ENCODE measurements at regions not wholly inside any gene's neighbourhood (a gene's known extent, or its start where the extent isn't known, plus 50 kb on each side); places are given as distances from the start of the nearest gene placed in this dataset.

DNA sequence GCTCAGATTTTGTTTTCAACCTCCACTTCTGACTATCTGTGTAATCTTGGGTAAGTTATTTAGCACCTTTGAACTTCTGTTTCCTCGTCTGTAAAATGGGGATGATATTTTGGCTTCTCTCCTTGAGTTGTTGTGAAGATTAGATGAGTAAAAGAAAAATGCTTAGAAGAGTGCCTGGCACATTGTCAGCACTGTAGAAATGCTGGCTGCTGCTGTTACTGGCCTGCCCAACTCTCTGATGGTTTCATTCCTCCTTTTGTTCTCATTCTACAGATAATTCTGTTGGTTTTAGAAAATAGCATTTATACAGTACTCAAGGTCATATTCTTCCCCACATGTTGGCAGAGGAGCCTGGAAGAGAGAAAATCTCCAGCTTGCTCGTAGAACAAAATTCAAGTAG lies 547.2 kb upstream of the JAG1 start:
- RAD21 ChIA-PET (ENCODE audit: low non-redundant PET in 1 of 2, low total read pairs in 2 of 2, uncharacterized antibody in 2 of 2, unreplicated experiment in 2 of 2) = no interaction called here
- no peaks in the 10 kb centered on the region for H3K4me1 ChIP-seq (ENCODE audit: control insufficient read depth in 1 of 2, insufficient read depth in 2 of 2, low read length in 2 of 2)
- no peak overlapping the region for H3K4me2 ChIP-seq (ENCODE audit: low read length)
- H3K36me3 ChIP-seq (ENCODE audit: control insufficient read depth in 1 of 2, insufficient read depth in 2 of 2, low read length in 2 of 2) = no peaks in the 10 kb centered on the region
- H3K27me3 ChIP-seq (ENCODE audit: insufficient read depth, low read length) = no peaks in the 10 kb centered on the region
- CTCF ChIA-PET = interaction anchor here (1.4 kb wide), 1 partner anchor 16 kb away, joined by 3 read pairs; no protein-coding TSS in a partner anchor
- no peaks in the 10 kb centered on the region for H3K79me2 ChIP-seq (ENCODE audit: insufficient read depth, low read length)
- no peak overlapping the region for H3K9ac ChIP-seq (ENCODE audit: low read length)
- no TSS peak for BruUV-seq (replicated peaks)
- TF ChIP-seq SP1 (IDR thresholded peaks at IDR 0.05; ENCODE audit: low read depth) (no peak), ZNF274 (IDR thresholded peaks at IDR 0.05; ENCODE audit: low read depth, low read length) (no peak), EZH2 (IDR thresholded peaks at IDR 0.05) (no peak)
- TF ChIP-seq, protein P1, sequence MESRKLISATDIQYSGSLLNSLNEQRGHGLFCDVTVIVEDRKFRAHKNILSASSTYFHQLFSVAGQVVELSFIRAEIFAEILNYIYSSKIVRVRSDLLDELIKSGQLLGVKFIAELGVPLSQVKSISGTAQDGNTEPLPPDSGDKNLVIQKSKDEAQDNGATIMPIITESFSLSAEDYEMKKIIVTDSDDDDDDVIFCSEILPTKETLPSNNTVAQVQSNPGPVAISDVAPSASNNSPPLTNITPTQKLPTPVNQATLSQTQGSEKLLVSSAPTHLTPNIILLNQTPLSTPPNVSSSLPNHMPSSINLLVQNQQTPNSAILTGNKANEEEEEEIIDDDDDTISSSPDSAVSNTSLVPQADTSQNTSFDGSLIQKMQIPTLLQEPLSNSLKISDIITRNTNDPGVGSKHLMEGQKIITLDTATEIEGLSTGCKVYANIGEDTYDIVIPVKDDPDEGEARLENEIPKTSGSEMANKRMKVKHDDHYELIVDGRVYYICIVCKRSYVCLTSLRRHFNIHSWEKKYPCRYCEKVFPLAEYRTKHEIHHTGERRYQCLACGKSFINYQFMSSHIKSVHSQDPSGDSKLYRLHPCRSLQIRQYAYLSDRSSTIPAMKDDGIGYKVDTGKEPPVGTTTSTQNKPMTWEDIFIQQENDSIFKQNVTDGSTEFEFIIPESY (IDR thresholded peaks at IDR 0.05; ENCODE audit: extremely low read depth, insufficient replicate concordance, low read length) = no peak
- TF ChIP-seq, protein P2, sequence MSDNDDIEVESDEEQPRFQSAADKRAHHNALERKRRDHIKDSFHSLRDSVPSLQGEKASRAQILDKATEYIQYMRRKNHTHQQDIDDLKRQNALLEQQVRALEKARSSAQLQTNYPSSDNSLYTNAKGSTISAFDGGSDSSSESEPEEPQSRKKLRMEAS (IDR thresholded peaks at IDR 0.05) = no peak
- H2AFZ ChIP-seq (ENCODE audit: low read depth, low read length, poor library complexity, severe bottlenecking) = no peak overlapping the region
- no peaks in the 10 kb centered on the region for H3K9me2 ChIP-seq (ENCODE audit: insufficient read depth)
- POLR2A ChIA-PET = no interaction called here
- no peaks in the 10 kb centered on the region for H3K9me3 ChIP-seq (ENCODE audit: control insufficient read depth in 1 of 2, insufficient read depth in 1 of 2, low read depth in 1 of 2, low read length in 2 of 2)
- no peaks in the 10 kb centered on the region for H4K20me1 ChIP-seq (ENCODE audit: insufficient read depth)
- intact Hi-C loops (cut with micrococcal nuclease) = no loop called here
- H3K27ac ChIP-seq (ENCODE audit: low read depth, low read length) = no peak overlapping the region
- no peak for DNase-seq (ENCODE audit: low read depth, low spot score)
- no peak overlapping the region for H3K4me3 ChIP-seq (replicated peaks in 1 of 2; ENCODE audit: low read depth in 1 of 2, low read length in 2 of 2)
- ATAC-seq = no peak

DNA sequence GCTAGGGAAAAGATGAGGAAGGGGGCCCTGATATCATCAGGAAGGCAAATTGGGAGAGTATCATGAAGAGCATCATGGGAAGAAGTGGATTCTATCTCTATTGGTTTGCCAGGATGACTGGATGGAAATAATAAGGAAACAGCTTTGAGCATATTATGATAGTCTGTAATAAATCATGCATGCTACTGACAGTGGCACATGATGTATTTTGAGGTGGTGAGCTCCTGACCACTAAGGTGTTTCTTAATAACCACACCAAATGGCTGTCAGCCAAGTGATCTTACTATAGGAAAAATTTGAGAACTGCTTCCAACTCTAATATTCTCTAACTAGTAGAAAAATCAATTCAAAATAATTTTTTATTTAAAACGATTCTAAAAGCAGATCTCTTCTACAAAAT lies 548.4 kb upstream of the JAG1 start:
- no peak for DNase-seq (ENCODE audit: low read depth, low spot score)
- CTCF ChIA-PET = interaction anchor here (1.8 kb wide), 1 partner anchor 15 kb away, joined by 4 read pairs; no protein-coding TSS in a partner anchor
- H3K4me3 ChIP-seq (replicated peaks in 1 of 2; ENCODE audit: low read depth in 1 of 2, low read length in 2 of 2) = no peak overlapping the region
- H4K20me1 ChIP-seq (ENCODE audit: insufficient read depth) = no peaks in the 10 kb centered on the region
- RAD21 ChIA-PET (ENCODE audit: low non-redundant PET in 1 of 2, low total read pairs in 2 of 2, uncharacterized antibody in 2 of 2, unreplicated experiment in 2 of 2) = no interaction called here
- H3K36me3 ChIP-seq (ENCODE audit: control insufficient read depth in 1 of 2, insufficient read depth in 2 of 2, low read length in 2 of 2) = no peaks in the 10 kb centered on the region
- no TSS peak for BruUV-seq (replicated peaks)
- no peak for ATAC-seq
- H3K4me1 ChIP-seq (ENCODE audit: control insufficient read depth in 1 of 2, insufficient read depth in 2 of 2, low read length in 2 of 2) = no peaks in the 10 kb centered on the region
- no peaks in the 10 kb centered on the region for H3K79me2 ChIP-seq (ENCODE audit: insufficient read depth, low read length)
- no peak overlapping the region for H3K4me2 ChIP-seq (ENCODE audit: low read length)
- TF ChIP-seq SP1 (IDR thresholded peaks at IDR 0.05; ENCODE audit: low read depth) = no peak
- TF ChIP-seq TCF7L2 (IDR thresholded peaks at IDR 0.05; ENCODE audit: borderline replicate concordance, extremely low read depth, insufficient read depth, insufficient read length) = no peak
- no peak overlapping the region for H3K27ac ChIP-seq (ENCODE audit: low read depth, low read length)
- H3K9me2 ChIP-seq (ENCODE audit: insufficient read depth) = no peaks in the 10 kb centered on the region
- H3K9ac ChIP-seq (ENCODE audit: low read length) = no peak overlapping the region
- H3K27me3 ChIP-seq (ENCODE audit: insufficient read depth, low read length) = no peaks in the 10 kb centered on the region
- H2AFZ ChIP-seq (ENCODE audit: low read depth, low read length, poor library complexity, severe bottlenecking) = no peak overlapping the region
- intact Hi-C loops (cut with micrococcal nuclease) = no loop called here
- POLR2A ChIA-PET = no interaction called here
- H3K9me3 ChIP-seq (ENCODE audit: control insufficient read depth in 1 of 2, insufficient read depth in 1 of 2, low read depth in 1 of 2, low read length in 2 of 2) = no peaks in the 10 kb centered on the region
